GM12878 (cell line): ENCODE measurements at regions not wholly inside any gene's neighbourhood (a gene's known extent, or its start where the extent isn't known, plus 50 kb on each side); places are given as distances from the start of the nearest gene placed in this dataset.

Experiments used
- ATAC-seq: fragments of 200-7000 bp; cut with Tn5 transposase; 3 replicates; pipeline ENCODE4 v1.9.1; 2020; ENCODE audit warnings: mild to moderate bottlenecking, moderate library complexity
- BruUV-seq: library from RNA; stranded (reverse); fragments of 400-500 nt; replicated peaks from 2 replicates; lab custom pipeline; 2021; lab: Mats Ljungman, UMichigan
- CTCF ChIA-PET: fragments of 300-600 bp; sonication (Branson Sonifier 250); formaldehyde crosslinking; extraction: SDS; loops from one replicate; lab custom pipeline; 2021; ENCODE audit warnings: inconsistent platforms; lab: Yijun Ruan, JAX
- POLR2A ChIA-PET: fragments of 350-600 bp; formaldehyde crosslinking; extraction: SDS; loops from one replicate; lab custom pipeline; 2021; ENCODE audit warnings: inconsistent platforms; lab: Charles Lee
- RAD21 ChIA-PET: fragments of 300-600 bp; sonication (Branson Sonifier 250); formaldehyde crosslinking; loops from one replicate; lab custom pipeline; 2023; ENCODE audit warnings: antibody characterized with exemption; ENCODE audit not compliant: unreplicated experiment; lab: Charles Lee
- SMC1A ChIA-PET: fragments of 300-600 bp; sonication (Branson Sonifier 250); formaldehyde crosslinking; loops from one replicate; lab custom pipeline; 2023; ENCODE audit not compliant: unreplicated experiment, uncharacterized antibody; lab: Charles Lee
- DNase-seq: peaks from one replicate; pipeline ENCODE4 v3.0.0-alpha.2; 2011; ENCODE audit warnings: low read depth, low spot score
- FAIRE-seq: peaks from 3 replicates; lab custom pipeline; 2011; peaks lifted over from hg19 to GRCh38; lab: Jason Lieb, UNC
- H2AFZ ChIP-seq: 2 replicates; pipeline ENCODE4 v1.6.0; 2011; ENCODE audit warnings: low read depth, low read length, control low read depth; ENCODE audit not compliant: control insufficient read depth
- H3K27ac ChIP-seq: 2 replicates; pipeline ENCODE4 v1.5.1; 2011; ENCODE audit warnings: control low read depth; ENCODE audit not compliant: control insufficient read depth, insufficient read depth
- H3K27me3 ChIP-seq, 2 experiments: replicated peaks in 1 of 2; 2 replicates each; pipeline versions ENCODE4 v1.6.0 to v1.6.1; 2011; ENCODE audit warnings: low read length in 1 of 2; ENCODE audit not compliant: control insufficient read depth in 2 of 2, insufficient read depth in 2 of 2
- H3K36me3 ChIP-seq, 2 experiments: 2 replicates each; pipeline ENCODE4 v1.5.1; 2011; ENCODE audit warnings: low read length in 1 of 2; ENCODE audit not compliant: control insufficient read depth in 2 of 2, insufficient read depth in 2 of 2
- H3K4me1 ChIP-seq: 2 replicates; pipeline ENCODE4 v1.6.1; 2011; ENCODE audit warnings: mild to moderate bottlenecking, low read length, moderate library complexity, mixed read lengths; ENCODE audit not compliant: control insufficient read depth, insufficient read depth
- H3K4me2 ChIP-seq: 2 replicates; pipeline ENCODE4 v1.6.0; 2011; ENCODE audit warnings: control low read depth; ENCODE audit not compliant: control insufficient read depth, insufficient read depth
- H3K4me3 ChIP-seq: fragments of 200-600 bp; sonication (generic); 2 replicates; pipeline ENCODE4 v1.5.1; 2016
- H3K79me2 ChIP-seq: 2 replicates; pipeline ENCODE4 v1.6.0; 2011; ENCODE audit warnings: low read length; ENCODE audit not compliant: control insufficient read depth, insufficient read depth
- H3K9ac ChIP-seq: 2 replicates; pipeline ENCODE4 v1.8.0; 2011; ENCODE audit warnings: low read length, control low read depth, mixed read lengths; ENCODE audit not compliant: control insufficient read depth, insufficient read depth
- H3K9me3 ChIP-seq: replicated peaks from 3 replicates; pipeline ENCODE4 v1.5.1; 2011; ENCODE audit warnings: mild to moderate bottlenecking, low read length; ENCODE audit not compliant: control insufficient read depth, insufficient read depth
- H4K20me1 ChIP-seq: 2 replicates; pipeline ENCODE4 v1.6.0; 2011; ENCODE audit not compliant: control insufficient read depth, insufficient read depth
- BMI1 ChIP-seq: fragments of 450-650 bp; IDR thresholded peaks from 2 replicates; pipeline ENCODE4 v1.6.1; 2016; ENCODE audit warnings: mild to moderate bottlenecking, moderate library complexity, borderline replicate concordance
- CBX3 ChIP-seq: fragments of 200-600 bp; sonication (generic); IDR thresholded peaks from 2 replicates; pipeline ENCODE4 v1.6.1; 2016; ENCODE audit warnings: low read depth, borderline replicate concordance
- CHD1 ChIP-seq: IDR thresholded peaks from 2 replicates; pipeline ENCODE4 v1.6.1; 2012; ENCODE audit warnings: low read depth, low read length, improper control_type of control experiment
- CHD4 ChIP-seq: fragments of 200-600 bp; sonication (generic); IDR thresholded peaks from 2 replicates; pipeline ENCODE4 v1.6.1; 2016; ENCODE audit warnings: mild to moderate bottlenecking
- CREB1 ChIP-seq: IDR thresholded peaks from 2 replicates; pipeline ENCODE4 v1.6.1; 2012; ENCODE audit warnings: low read depth, mild to moderate bottlenecking, inconsistent platforms
- CREM ChIP-seq: IDR thresholded peaks from 2 replicates; pipeline ENCODE4 v1.6.1; 2014; ENCODE audit warnings: antibody characterized with exemption, low read depth
- SMARCA5 ChIP-seq: fragments of 450-650 bp; IDR thresholded peaks from 2 replicates; pipeline ENCODE4 v1.6.1; 2017; ENCODE audit warnings: mild to moderate bottlenecking
- SPI1 ChIP-seq: IDR thresholded peaks from 2 replicates; pipeline ENCODE4 v1.6.1; 2011; ENCODE audit warnings: low read depth, mild to moderate bottlenecking, low read length, moderate library complexity, borderline replicate concordance; ENCODE audit not compliant: insufficient read depth
- STAT3 ChIP-seq: IDR thresholded peaks from 2 replicates; pipeline ENCODE4 v1.6.1; 2011; ENCODE audit warnings: low read depth, low read length, improper control_type of control experiment
- TCF12 ChIP-seq: IDR thresholded peaks from 2 replicates; pipeline ENCODE4 v1.6.1; 2011; ENCODE audit warnings: low read depth, mild to moderate bottlenecking, low read length
- USF2 ChIP-seq: IDR thresholded peaks from 2 replicates; pipeline ENCODE4 v1.6.1; 2011; ENCODE audit warnings: low read depth, low read length, improper control_type of control experiment, borderline replicate concordance
- YY1 ChIP-seq: IDR thresholded peaks from 2 replicates; pipeline ENCODE4 v1.6.1; 2011; ENCODE audit warnings: low read depth, mild to moderate bottlenecking, low read length
- ZNF384 ChIP-seq: IDR thresholded peaks from 2 replicates; pipeline ENCODE4 v1.6.1; 2012; ENCODE audit warnings: low read depth, mild to moderate bottlenecking, low read length, improper control_type of control experiment, borderline replicate concordance
- WGBS: methylation state at CpG from one replicate; pipeline ENCODE4 v1.1.6; 2016; ENCODE audit warnings: low lambda C conversion rate; ENCODE audit not compliant: insufficient replicate concordance, insufficient coverage; ENCODE audit errors: missing lambda C conversion rate; 5-methylcytosine and 5-hydroxymethylcytosine counted together
- in situ Hi-C: fragments of 300-500 bp; cut with MboI; formaldehyde crosslinking; loops from 9 replicates; pipeline ENCODE4 v1.14.3; 2018; ENCODE audit warnings: mixed read lengths
- intact Hi-C: fragments of 100-400 bp; cut with micrococcal nuclease; formaldehyde crosslinking; loops from one replicate; pipeline ENCODE4 v1.14.2; 2022; ENCODE audit not compliant: unreplicated experiment

- no peak for TF ChIP-seq TCF12
- no peak for TF ChIP-seq SMARCA5
- TF ChIP-seq BMI1 = no peak
- no peak for TF ChIP-seq CREB1
- TF ChIP-seq ZNF384 = no peak
- TF ChIP-seq CBX3 = no peak
- no peak for TF ChIP-seq STAT3
- no peak for TF ChIP-seq CREM
- no peak for TF ChIP-seq YY1
- no peak for TF ChIP-seq SPI1
Measured at GRCh38 chr15:97747342-97747741, 213.2 kb upstream of the ARRDC4 start (continued).

- no peaks in the 10 kb centered on the region for H3K4me1 ChIP-seq
- no peak overlapping the region for H3K27ac ChIP-seq
- no peak overlapping the region for H3K9ac ChIP-seq
- no peaks in the 10 kb centered on the region for H3K79me2 ChIP-seq
- H2AFZ ChIP-seq = no peak overlapping the region
- H3K27me3 ChIP-seq = no peaks in the 10 kb centered on the region
- DNase-seq = no peak
- ChIA-PET POLR2A (no interaction called here), CTCF (no interaction called here), RAD21 (no interaction called here), SMC1A (no interaction called here)
- no peak overlapping the region for H3K4me2 ChIP-seq
- in situ Hi-C loops = no loop called here
- ATAC-seq = no peak
- 0% methylated on average over 5 of the region's 5 CpGs for WGBS
- BruUV-seq = no TSS peak
- H3K36me3 ChIP-seq = no peaks in the 10 kb centered on the region
- no peaks in the 10 kb centered on the region for H4K20me1 ChIP-seq
- FAIRE-seq = no peak
- intact Hi-C loops = no loop called here
- H3K9me3 ChIP-seq = no peaks in the 10 kb centered on the region
- TF ChIP-seq CHD1 (no peak), USF2 (no peak), CHD4 (no peak)
- no peak overlapping the region for H3K4me3 ChIP-seq
Measured at GRCh38 chr15:97748576-97748975, 211.9 kb upstream of the ARRDC4 start.
